ENCODE measurements at regions not wholly inside any gene's neighbourhood (a gene's known extent, or its start where the extent isn't known, plus 50 kb on each side); places are given as distances from the start of the nearest gene placed in this dataset.
"Not testable (repeated sequence)": the region's sequence is repeated elsewhere in the genome, so short reads cannot be mapped to it uniquely, and the experiment has no call there.

DNA sequence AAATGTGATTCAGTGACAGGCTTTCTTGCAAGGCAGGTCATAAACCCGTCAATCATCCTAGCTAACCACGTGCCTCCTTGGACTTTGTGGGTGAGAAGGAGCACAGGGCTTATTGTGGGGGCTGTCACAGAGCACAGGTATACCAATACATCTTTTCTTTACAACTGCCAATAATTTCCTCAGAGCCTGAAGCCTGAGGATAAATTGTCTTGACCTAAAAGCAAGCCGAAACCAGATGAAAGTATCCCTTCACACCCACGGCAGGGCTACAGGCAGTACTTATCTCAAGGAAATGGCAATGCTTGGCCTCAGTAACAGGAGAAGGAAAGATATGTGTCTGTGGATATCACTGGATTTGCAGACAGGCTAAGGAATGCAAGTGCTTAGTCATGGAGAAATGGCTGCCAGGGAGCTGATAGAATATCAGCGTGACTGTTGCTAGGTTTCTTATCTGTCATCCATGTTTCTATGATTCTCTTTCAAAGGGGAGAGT lies 90.3 kb upstream of the ZNF366 start:
- no peaks in the 10 kb centered on the region for H3K27me3 Mint-ChIP-seq
- CTCF ChIA-PET, result interaction anchor here (0.8 kb wide), 1 partner anchor 12 kb away, joined by 3 read pairs; no protein-coding TSS in a partner anchor
- peaks cover 3% of the 10 kb centered on the region for H3K4me1 Mint-ChIP-seq
- H3K27ac Mint-ChIP-seq, result no peak overlapping the region
- peaks cover 3% of the 10 kb centered on the region for H3K9me3 Mint-ChIP-seq
- DNase-seq, result no peak
- no peaks in the 10 kb centered on the region for H3K36me3 Mint-ChIP-seq
- H3K4me3 Mint-ChIP-seq, result no peak overlapping the region

DNA sequence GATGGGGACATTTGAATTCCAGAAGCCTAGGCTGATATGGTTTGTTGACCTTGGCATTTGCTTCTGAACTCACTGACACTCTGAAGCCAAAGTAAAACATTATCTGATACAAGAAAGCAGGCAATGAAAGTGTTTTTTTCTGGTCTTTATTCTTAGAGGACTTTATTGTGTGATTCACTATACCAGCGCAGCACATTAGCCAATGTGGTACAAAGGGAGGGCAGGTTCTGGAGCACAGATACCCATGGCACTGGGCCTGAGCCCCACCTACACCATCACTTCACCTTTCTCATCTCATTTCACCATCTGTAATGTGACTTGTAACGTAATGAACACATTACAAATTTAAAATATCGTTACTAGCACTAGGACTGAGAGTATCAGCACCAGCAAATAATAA lies 89.7 kb upstream of the ZNF366 start:
- Mint-ChIP-seq H3K4me1 (peaks cover 3% of the 10 kb centered on the region), H3K27ac (no peak overlapping the region), H3K36me3 (no peaks in the 10 kb centered on the region), H3K27me3 (no peaks in the 10 kb centered on the region), H3K4me3 (no peak overlapping the region), H3K9me3 (peaks cover 3% of the 10 kb centered on the region)
- CTCF ChIA-PET, result no interaction called here
- DNase-seq, result no peak

DNA sequence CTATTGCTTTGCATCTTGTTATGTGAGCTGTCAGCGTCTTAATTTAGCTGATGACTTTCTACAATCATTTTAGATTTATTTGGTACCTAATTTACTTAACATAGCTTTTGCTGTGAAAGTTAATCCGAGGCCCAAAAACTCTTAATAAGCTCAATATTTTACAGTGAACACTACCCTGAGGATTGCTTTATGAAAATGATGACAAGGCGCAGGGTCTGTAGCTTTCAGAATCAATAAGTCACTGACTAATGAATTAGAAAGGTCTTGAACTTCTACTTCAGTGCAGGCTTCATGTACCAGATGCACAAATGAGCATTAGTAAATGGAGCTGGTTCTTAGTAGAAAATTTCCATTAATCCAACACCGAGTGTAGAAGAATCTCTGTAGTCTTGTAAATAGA lies 81.4 kb upstream of the ZNF366 start:
- Mint-ChIP-seq H3K9me3 (no peaks in the 10 kb centered on the region), H3K27ac (no peak overlapping the region), H3K4me3 (no peak overlapping the region), H3K4me1 (no peaks in the 10 kb centered on the region), H3K27me3 (peaks cover 12% of the 10 kb centered on the region), H3K36me3 (no peaks in the 10 kb centered on the region)
- CTCF ChIA-PET, result no interaction called here
- DNase-seq, result no peak

DNA sequence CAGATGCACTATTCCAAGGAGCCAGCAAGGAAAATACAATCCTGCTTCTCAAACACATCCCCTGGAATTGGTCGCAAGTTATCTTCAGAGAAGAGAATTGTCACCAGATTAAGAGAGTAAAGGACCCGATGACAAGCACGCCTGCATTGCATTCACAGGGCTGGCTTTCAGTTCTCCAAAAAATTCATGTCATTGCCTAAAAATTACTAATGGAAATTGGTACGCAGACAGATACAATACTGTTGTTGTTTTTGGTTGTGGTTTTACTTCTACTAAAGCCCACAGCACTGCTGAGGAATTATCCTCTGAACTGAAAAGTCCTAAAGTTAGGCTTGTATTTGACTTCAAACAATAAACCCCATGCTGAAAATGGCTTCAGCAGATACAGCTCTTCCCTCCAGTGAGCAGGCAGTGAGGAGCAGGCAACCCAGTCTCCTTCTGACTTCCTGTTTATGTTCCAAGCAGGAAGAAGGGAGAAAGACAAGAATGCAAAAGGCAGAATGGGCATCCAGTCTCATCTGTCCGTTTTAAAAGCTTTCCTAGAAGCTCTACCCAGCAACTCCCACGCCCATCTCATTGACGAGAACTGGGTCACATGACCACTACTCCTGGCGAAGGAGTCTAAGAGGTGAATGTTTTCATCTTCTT lies 80.6 kb upstream of the ZNF366 start:
- H3K27ac Mint-ChIP-seq, result no peak overlapping the region

DNA sequence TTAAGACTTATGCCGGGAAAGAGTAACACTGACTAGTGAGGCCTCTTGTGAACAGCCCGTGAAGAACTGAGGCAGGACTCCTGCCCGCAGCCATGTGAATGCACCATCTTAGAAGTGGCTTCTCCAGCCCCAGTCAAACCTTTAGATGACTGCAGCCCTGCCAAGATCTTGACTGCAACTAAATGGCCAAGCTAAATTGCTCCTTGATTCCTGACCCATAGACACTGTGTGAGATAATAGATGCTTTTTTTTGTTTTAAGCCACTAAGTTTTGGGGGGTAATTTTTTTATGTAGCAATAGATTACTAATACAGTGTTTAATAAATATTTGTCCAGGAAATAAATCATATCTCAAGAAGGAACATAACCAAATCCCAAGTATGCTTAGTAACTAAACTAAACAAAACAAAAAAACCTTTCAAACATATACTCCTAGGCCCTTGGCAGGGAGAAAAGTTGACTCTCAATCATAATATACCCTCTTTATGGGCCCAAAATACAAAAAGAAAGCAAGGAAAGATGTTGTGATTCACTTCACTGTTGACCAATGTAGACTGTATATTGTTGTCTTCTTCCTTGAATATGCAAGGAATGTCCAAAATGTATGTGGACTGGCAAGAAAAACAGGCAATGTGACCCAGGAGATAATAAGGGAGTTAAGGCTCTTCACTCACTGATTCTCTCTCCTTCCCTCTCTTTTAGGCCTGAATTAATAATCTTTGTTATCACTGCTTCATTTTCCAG lies 79.7 kb upstream of the ZNF366 start:
- Mint-ChIP-seq H3K4me3 (no peak overlapping the region), H3K27ac (no peak overlapping the region), H3K36me3 (no peaks in the 10 kb centered on the region), H3K27me3 (peaks cover 12% of the 10 kb centered on the region), H3K4me1 (no peaks in the 10 kb centered on the region), H3K9me3 (no peaks in the 10 kb centered on the region)
- DNase-seq, result no peak
- CTCF ChIA-PET, result no interaction called here

More for the DNA sequence above, 80.6 kb upstream of the ZNF366 start:
- no peak for DNase-seq
- Mint-ChIP-seq H3K9me3 (no peaks in the 10 kb centered on the region), H3K27me3 (peaks cover 12% of the 10 kb centered on the region), H3K36me3 (no peaks in the 10 kb centered on the region), H3K4me3 (no peak overlapping the region), H3K4me1 (no peaks in the 10 kb centered on the region)
- CTCF ChIA-PET, result no interaction called here

DNA sequence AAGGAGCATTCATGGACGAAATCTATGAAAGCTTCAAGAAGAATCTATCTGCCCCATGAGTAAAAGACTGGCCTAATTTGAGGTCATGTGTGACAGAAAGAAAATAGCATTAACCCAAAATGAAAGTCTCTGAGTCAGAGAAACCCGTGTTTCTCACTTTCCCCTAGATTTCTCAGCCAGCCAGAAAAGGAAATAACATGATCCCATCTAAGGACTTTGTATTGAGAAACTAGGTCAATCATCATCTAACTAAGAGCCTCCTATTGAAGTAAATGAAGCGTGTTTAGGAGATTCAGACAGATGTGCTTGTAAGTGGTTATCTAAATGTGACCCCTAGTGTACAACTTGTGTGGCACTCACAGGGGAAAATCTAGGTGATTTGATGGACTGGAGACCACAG lies 77.3 kb upstream of the ZNF366 start:
- CTCF ChIA-PET, result no interaction called here
- peaks cover 12% of the 10 kb centered on the region for H3K27me3 Mint-ChIP-seq
- no peaks in the 10 kb centered on the region for H3K9me3 Mint-ChIP-seq

DNA sequence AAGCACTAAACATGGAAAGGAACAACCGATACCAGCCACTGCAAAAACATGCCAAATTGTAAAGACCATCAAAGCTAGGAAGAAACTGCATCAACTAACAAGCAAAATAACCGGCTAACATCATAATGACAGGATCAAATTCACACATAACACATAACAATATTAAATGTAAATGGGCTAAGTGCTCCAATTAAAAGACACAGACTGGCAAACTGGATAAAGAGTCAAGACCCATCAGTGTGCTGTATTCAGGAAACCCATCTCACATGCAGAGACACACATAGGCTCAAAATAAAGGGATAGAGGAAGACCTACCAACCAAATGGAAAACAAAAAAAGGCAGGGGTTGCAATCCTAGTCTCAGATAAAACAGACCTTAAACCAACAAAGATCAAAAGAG lies 72.1 kb upstream of the ZNF366 start:
- DNase-seq, CTCF ChIA-PET, H3K4me1 Mint-ChIP-seq, H3K36me3 Mint-ChIP-seq, H3K27me3 Mint-ChIP-seq, H3K4me3 Mint-ChIP-seq, H3K9me3 Mint-ChIP-seq, H3K27ac Mint-ChIP-seq: not testable (repeated sequence)

More for the DNA sequence above, 77.3 kb upstream of the ZNF366 start:
- DNase-seq, result no peak
- Mint-ChIP-seq H3K27ac (no peak overlapping the region), H3K4me3 (no peak overlapping the region), H3K36me3 (no peaks in the 10 kb centered on the region), H3K4me1 (no peaks in the 10 kb centered on the region)

DNA sequence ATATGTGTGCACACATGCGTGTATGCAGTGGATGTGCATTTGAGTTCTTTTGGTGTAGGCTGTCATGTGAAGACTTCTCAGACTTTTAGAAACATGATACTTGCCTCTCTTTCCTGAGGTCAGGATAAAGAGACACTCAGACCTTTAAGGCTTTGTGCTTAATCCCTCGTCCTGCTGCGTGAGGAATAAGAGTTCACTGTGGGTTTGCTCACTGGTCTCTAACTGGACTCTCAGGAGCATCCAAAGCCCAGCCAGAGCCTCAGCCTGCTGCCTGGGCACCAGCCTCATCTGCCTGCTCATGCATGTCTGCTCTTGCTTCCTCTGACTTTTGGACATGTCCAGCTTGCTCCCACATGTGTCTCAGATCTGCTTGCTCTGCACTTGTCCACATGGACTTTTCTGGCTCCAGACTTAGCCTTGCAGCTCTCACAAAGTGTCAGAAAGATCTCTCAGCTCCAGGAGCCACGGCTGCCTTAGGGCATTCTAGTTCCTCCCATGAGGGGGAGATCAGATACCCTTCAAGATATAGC lies 65.1 kb upstream of the ZNF366 start:
- DNase-seq, result no peak
- CTCF ChIA-PET, result no interaction called here
- Mint-ChIP-seq H3K4me3 (no peak overlapping the region), H3K36me3 (no peaks in the 10 kb centered on the region), H3K4me1 (no peaks in the 10 kb centered on the region), H3K27me3 (peaks cover 23% of the 10 kb centered on the region), H3K9me3 (peaks cover 4% of the 10 kb centered on the region), H3K27ac (no peak overlapping the region)

DNA sequence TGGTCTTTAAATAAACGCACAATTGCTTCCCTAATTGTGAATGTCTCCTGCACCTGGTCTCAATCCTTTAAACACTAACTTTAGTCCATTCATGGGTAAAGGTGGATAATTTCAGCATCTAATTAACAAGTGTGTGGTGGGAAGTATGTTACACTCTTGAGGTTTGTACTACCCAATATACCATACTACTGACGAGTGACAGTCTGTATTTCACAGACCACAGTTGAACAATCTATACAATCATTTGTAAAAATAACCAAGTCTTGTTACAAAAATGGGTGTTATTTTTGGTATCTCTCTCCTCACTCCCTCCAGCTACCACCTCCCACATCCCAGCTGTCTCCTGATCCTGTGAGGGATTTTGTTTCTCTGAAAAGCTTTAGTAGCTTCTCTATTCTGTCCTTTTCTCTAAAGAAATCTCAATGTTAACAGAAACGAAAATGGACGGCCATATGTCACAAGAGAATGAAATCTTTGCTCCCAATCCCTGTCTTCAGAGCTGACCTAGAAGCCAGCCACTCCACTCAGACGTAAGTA lies 62.3 kb upstream of the ZNF366 start:
- H3K36me3 Mint-ChIP-seq, result no peaks in the 10 kb centered on the region
- H3K27me3 Mint-ChIP-seq, result peaks cover 29% of the 10 kb centered on the region
- DNase-seq, result no peak
- CTCF ChIA-PET, result no interaction called here
- H3K4me1 Mint-ChIP-seq, result no peaks in the 10 kb centered on the region
- H3K27ac Mint-ChIP-seq, result no peak overlapping the region
- no peak overlapping the region for H3K4me3 Mint-ChIP-seq
- H3K9me3 Mint-ChIP-seq, result no peaks in the 10 kb centered on the region

DNA sequence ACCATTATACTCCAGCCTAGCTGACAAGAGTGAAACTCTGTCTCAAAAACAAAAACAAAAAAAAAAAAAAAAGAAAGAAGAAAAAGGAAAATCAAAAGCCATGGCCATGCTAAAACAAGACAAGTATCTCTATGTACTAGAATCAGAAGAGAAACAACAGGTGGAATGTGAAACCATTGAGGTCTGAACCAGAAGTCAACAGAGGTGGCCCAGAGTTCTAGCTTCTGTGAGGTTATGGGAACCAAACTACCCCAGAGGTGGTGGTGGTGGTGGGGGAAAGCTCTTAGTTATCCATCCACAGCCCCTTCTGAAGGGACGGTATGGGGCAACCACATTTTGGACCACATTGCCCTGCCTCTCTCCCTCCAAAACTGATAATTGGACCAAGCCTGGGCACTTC lies 59.5 kb upstream of the ZNF366 start:
- H3K9me3 Mint-ChIP-seq, result no peaks in the 10 kb centered on the region
- no peaks in the 10 kb centered on the region for H3K4me1 Mint-ChIP-seq
- CTCF ChIA-PET, result interaction anchor here (0.9 kb wide), 1 partner anchor 44 kb away, joined by 3 read pairs; no protein-coding TSS in a partner anchor
- H3K27me3 Mint-ChIP-seq, result peaks cover 10% of the 10 kb centered on the region
- no peak for DNase-seq
- no peaks in the 10 kb centered on the region for H3K36me3 Mint-ChIP-seq
- H3K4me3 Mint-ChIP-seq, result no peak overlapping the region
- no peak overlapping the region for H3K27ac Mint-ChIP-seq

DNA sequence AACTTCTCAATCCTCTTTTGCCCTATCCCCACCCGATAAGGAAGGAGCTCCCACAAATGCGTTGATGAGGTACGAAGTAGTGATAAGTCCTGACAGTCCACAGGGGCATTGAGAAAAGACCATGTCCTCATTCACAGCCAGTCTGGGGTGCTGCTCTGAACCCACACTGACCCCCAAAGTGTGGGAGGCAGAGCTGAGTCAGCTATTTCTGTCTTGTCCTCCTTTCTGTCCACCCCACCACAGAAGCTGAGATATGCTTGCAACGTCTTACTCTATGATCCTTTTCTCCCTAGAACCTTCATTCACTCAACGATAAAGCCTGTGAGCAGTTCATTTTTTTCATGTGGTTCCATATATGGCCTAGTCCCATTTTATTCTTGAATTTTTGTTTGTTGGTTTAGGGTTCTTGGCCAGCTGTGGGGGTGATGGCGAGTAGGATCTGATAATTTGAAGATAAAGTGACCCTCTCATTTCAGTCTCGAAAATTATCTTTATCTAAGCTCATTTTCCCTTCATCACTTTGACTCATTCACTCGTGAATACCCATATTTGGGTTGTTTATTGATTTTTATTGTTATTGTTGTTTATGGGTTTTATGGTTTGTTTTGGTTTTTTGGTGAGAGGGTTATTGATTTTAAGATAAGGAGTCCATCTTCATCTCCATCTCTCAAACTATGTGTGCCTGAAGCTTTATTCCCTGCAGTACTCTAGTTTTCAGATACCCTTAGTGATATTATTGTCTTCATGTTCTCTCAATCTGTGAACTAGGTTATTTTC lies 58.5 kb upstream of the ZNF366 start:
- peaks cover 10% of the 10 kb centered on the region for H3K27me3 Mint-ChIP-seq
- H3K27ac Mint-ChIP-seq, result no peak overlapping the region
- no peaks in the 10 kb centered on the region for H3K9me3 Mint-ChIP-seq
- no peaks in the 10 kb centered on the region for H3K36me3 Mint-ChIP-seq
- no peak for DNase-seq
- H3K4me3 Mint-ChIP-seq, result no peak overlapping the region
- CTCF ChIA-PET, result no interaction called here
- H3K4me1 Mint-ChIP-seq, result no peaks in the 10 kb centered on the region

DNA sequence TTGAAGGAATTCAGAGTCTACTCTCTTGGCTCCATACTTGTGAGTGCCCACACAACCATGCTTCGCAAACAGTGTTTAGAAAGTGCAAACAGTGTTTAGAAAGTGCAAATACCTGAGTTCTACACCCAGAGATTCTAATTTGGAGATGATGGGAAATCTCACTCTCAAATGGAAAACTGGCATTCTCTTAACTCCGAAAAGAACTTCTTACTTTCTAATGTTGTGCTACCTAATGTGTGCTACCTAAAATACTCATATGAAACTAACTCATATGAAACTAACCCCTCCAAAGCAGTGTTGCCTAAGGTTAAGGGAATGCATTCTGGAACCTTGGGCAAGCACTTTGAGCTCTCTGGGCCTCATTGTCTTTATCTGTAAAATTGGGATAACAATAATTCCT lies 55.5 kb upstream of the ZNF366 start:
- H3K27me3 Mint-ChIP-seq, result peaks cover 10% of the 10 kb centered on the region
- H3K27ac Mint-ChIP-seq, result no peak overlapping the region
- CTCF ChIA-PET, result interaction anchor here (2.4 kb wide), 1 partner anchor 39 kb away, joined by 5 read pairs; no protein-coding TSS in a partner anchor
- H3K4me3 Mint-ChIP-seq, result no peak overlapping the region
- DNase-seq, result no peak
- H3K36me3 Mint-ChIP-seq, result no peaks in the 10 kb centered on the region
- no peaks in the 10 kb centered on the region for H3K4me1 Mint-ChIP-seq
- no peaks in the 10 kb centered on the region for H3K9me3 Mint-ChIP-seq

DNA sequence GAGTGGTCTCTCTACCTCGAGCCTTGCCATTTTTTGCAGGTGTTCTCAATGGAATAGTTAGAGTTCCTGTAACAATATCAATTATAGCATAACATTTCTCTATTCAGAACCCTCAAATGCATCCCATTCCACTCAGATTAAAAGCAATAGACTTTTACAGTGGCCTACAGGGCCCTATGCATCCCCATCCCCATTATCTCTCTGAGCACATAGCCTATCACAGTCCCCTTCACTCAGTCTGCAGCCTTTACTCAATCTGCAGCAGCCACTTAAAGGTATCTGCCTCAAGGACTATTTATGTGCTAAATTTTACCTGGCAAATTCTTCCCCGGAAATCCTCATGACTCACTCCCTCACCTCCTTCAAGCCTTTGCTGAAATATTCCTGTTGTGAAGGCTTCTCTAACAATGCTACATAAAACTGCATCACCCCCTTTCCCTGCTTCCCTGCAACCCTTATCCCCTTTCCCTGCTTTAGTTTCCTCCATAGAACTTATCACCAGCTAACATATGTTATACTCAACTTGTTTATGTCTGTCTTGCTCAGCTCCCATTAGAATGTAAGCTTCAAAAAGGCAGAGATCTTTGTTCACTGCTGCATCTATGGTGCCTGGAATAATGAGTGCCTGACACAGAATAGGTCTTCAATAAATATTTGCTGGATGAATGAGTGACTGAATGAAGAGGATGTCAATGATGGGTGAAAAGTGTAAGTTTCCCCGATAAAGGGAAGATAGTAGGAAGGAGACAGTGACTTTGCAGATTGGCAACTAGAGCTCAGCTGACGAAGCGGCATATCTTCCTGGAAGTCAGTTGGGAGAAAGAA lies 54.1 kb upstream of the ZNF366 start:
- H3K27ac Mint-ChIP-seq, result no peak overlapping the region
- H3K27me3 Mint-ChIP-seq, result peaks cover 15% of the 10 kb centered on the region
- CTCF ChIA-PET, result no interaction called here
- no peaks in the 10 kb centered on the region for H3K36me3 Mint-ChIP-seq
- H3K4me3 Mint-ChIP-seq, result no peak overlapping the region
- peaks cover 7% of the 10 kb centered on the region for H3K4me1 Mint-ChIP-seq
- DNase-seq, result no peak
- H3K9me3 Mint-ChIP-seq, result no peaks in the 10 kb centered on the region
